Posterior cingulate gyrus (tissue), 11 donors: ENCODE measurements at regions not wholly inside any gene's neighbourhood (a gene's known extent, or its start where the extent isn't known, plus 50 kb on each side); places are given as distances from the start of the nearest gene placed in this dataset.
A peak's percentile ranks its signal among the peaks of the same experiment; 100 is the strongest.
"Not testable (repeated sequence)": the region's sequence is repeated elsewhere in the genome, so short reads cannot be mapped to it uniquely, and the experiment has no call there.

Source experiments
- DNase-seq, 10 donors: peaks; one replicate each; pipeline versions ENCODE4 v3.0.0 to v3.0.0-alpha.2; 2020 to 2021; ENCODE audit warnings: mixed read lengths in 3 of 10
- intact Hi-C: fragments of 100-400 bp; cut with DNase I; formaldehyde crosslinking; loops from one replicate; pipeline ENCODE4 v1.15.1; 2023

DNA sequence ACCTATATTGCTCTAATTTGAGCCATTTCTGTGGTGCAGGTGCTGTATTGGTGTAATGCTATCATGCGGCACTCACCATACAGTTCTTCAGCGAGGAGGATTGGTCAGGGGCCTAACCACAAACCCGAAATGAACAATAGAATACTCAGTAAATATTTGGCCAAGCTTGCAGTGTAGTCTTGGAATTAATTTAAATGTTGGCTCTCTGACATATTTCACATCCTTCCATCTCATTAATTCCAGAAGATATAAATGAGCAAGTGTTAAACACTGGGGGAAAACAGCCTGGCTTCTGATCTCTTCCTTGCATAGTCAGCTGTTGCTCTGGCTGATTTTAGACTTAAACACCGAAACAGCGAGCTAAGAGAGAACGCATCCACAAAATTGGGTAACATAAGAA is 663.1 kb upstream of the GHITM start:
- intact Hi-C loops, result no loop called here
- no peak for DNase-seq

DNA sequence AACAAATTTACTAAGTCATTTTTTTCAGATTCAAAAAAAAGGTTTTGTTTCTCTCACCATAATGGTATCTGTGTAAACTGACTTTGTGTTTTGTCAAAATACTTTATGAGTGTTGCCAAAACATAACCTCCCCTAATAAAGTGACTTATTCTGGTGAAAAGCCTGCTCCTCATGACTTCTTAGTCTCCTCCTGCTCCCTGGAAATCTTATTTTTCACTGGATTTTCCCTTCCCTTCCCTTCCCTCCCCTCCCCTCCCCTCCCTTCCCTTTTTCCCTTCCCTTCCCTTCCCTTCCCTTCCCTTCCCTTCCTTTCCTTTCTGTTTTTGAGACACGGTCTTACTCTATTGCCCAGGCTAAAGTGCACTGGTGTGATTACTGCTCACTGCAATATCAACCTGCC is 650.1 kb upstream of the GHITM start:
- intact Hi-C loops, result no loop called here
- no peak for DNase-seq

GRCh38 chr10:83492004-83492403 is 647.3 kb upstream of the GHITM start:
- intact Hi-C loops, result no loop called here
- DNase-seq, result no peak

- intact Hi-C loops, result no loop called here
- DNase-seq, result no peak
Observed at GRCh38 chr10:83512681-83513080, 626.6 kb upstream of the GHITM start.

DNA sequence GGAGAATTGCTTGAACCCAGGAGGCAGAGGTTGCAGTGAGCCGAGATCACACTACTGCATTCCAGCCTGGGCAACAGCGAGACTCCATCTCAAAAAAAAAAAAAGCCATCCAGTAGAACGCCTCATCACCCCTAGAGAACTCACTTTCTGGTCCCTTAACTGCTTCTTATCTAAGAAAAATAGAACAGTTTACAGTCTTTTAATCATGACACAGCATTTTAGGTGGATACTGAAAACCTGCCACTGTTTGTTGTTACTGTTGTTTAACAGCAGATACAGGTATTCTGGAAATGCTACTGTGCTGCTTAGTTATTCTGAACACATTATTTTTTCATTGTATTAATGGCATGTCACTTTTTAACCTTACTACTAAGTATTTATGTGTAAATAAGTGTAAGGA is 624.3 kb upstream of the GHITM start:
- no peak for DNase-seq
- intact Hi-C loops, result no loop called here

- intact Hi-C loops, result no loop called here
- no peak for DNase-seq
Observed at GRCh38 chr10:83516788-83517187, 622.5 kb upstream of the GHITM start.

DNA sequence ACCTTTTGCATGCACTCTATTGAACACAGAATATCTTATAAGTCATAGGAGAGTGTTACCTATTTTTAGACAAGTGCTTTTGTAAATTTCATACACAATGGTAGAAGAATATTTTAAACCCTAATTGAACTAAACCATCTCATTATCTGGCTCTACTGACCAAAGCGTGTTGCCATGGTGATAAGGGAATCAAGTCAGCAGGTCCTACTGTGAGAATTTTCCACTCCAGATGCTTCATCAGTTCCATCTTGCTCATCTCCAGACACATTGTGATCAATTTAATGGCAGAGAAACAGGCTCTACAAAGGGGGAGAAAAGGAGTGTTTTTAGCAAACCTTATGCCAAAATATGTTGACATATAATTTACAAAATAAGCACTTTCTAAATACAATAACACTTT is 621.9 kb upstream of the GHITM start:
- intact Hi-C loops, result no loop called here

GRCh38 chr10:83518779-83519178 is 620.5 kb upstream of the GHITM start:
- intact Hi-C loops, result no loop called here
- no peak for DNase-seq

More for the DNA sequence above, 621.9 kb upstream of the GHITM start:
- no peak for DNase-seq

- peak in 1 of 10 donors; percentile 50 for DNase-seq
Observed at GRCh38 chr10:83520386-83520785, 618.9 kb upstream of the GHITM start.

DNA sequence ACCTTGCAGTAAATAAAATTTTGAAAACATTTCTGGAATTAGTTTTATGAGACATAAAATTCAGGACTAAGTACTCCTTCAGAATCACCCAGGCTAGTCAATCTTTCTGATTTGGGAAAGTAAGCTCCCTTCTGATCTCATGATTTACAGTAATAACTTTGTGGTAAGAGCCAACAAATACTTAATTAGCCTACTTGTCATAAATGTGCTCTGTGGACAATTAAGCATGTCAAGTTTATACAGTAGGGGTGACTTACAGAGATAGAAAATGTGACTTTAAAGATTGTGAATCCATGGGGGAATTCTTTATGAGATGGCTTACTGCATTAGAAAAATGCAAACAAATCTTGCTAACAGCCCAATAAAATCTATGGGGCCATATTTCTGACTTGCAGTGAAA is 616.9 kb upstream of the GHITM start:
- intact Hi-C loops, result no loop called here

More at GRCh38 chr10:83520386-83520785, 618.9 kb upstream of the GHITM start:
- intact Hi-C loops, result not testable (repeated sequence)

DNA sequence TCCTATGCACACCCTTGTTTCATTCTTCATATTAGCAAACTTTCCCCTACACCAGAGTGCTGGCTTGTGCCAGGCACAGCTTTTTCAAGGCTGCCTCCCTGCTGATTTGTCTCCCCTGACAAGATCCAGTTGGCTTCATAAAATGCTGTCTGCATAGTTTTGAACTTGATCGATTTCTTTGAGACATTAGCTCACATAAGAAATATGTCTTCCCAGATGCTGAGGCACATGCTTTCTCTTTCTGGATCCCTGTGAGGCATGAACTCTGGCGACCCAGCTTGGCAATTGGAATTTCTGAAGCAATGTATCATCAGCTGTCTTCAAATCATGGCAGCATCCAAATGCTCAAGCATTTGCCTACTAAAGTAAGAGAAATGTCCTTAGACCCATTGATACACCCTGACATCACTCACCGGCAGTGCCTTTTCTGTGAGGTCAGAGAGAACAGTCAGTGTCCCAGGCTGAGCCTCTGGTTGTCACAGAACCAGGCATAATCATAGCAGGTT is 616.4 kb upstream of the GHITM start:
- intact Hi-C loops, result no loop called here
- no peak for DNase-seq

More for the DNA sequence above, 616.9 kb upstream of the GHITM start:
- DNase-seq, result no peak

DNA sequence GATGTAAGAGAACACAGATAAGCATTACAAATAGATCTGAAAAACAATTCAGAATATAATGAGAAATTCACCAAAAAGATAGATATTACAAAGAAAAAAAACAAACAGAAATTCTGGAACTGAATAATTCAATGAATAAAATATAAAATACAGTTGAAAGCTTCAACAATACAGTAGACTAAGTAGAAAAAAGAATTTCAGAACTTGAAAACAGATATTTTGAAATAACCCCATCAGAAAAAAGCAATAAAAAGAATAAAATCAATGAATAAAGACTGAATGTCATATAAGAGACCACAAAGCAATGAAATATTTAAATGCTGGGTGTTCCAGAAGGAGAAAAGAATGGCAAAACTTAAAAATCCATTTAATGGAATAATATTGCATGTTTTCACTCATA is 611.4 kb upstream of the GHITM start:
- intact Hi-C loops, result no loop called here

DNA sequence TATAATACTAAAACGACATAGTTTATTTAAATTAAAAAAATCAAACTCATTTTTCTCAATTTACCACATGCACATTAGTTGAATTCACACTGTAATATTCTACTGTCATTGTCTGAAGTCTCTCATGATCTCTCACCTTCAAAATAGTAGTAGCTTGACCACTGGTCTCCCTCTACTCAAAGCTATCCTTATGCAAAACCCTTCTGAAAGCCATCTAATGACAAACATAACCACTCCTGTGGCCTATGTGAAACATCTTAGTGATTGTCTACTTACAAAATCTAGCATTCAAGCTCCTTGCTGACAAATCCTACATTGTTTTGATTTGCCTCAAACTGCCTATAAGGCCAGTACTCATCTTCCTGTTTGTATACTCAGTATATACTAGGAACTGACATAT is 606.0 kb upstream of the GHITM start:
- DNase-seq, result no peak
- intact Hi-C loops, result no loop called here

More for the DNA sequence above, 611.4 kb upstream of the GHITM start:
- DNase-seq, result no peak

GRCh38 chr10:83536426-83536825 is 602.9 kb upstream of the GHITM start:
- intact Hi-C loops, result no loop called here

DNA sequence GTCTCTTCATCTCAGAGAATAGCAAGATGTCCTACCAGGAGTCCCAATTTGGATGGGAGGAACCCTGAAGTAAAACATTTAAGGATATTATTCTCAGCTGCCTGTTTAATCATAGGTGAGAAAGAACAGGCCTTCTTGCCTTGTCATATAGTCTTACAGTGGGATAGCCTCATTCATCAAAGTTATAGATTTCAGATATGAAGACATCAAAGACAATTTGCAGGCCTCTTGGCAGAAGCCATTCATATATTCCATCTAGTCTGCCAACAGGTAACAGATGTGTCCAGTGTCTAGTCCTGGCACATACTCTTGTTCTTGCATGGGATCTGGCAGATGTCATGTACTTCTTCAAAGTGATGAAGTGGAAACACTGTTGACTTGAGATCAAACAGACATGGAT is 601.3 kb upstream of the GHITM start:
- no peak for DNase-seq
- intact Hi-C loops, result no loop called here

More at GRCh38 chr10:83536426-83536825, 602.9 kb upstream of the GHITM start:
- DNase-seq, result no peak

DNA sequence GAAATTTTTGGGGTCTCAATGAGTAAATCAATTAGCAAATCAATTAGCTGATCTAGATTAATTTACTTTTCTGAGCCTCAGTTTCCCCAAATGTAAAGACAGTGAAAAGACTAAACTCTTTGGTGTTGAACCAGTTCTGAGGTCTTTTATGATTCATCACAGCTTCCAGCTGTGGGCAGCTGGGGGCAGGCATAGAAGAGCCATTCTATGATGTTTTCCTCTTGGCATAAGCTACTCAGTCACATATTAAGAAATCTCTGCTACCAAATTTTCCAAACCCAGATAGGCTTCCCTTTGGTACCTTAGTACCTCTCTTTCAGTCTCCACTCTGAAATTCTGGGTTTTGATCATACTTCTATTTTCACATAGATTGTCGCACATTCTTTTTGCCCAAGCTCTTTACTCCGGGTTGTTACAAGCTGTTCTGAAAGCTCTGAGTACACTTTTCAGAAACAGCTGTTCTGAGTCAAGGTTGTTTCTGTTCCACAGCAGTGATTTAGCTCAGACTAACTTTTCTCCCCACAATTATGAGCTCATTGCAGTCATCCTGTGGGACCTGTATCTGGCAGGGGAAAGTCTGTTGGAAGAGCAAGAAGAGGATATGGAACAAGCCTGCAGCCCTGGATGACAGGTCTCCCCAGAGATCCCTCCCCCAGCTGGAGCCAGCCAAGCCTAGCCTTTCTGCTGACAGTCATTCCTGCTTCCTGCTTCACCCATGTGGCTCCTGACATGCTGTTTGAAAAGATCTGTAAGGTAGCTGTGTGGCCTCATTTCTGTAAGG is 599.6 kb upstream of the GHITM start:
- peak in 8 of 10 donors; percentile 41 to 92 (median 68) for DNase-seq
- intact Hi-C loops, result no loop called here

DNA sequence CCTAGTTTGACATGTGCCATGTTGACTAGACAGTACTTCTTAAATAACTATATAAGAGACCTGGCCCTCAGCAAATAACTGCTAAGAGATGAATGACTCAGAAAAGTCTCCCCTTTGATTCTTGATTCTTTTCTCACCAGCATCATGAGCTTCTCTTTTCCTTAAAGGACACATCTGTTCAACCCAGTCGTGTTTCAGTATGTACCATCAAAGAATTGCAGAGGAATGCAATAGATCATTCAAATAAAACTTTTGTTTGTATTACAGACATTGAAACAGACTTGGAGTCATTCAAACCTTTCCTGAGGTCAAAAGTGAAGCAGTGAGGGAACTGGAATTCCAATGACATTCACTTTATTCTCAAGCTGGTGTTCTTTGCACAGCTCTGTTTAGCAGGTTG is 598.3 kb upstream of the GHITM start:
- DNase-seq, result no peak
- intact Hi-C loops, result no loop called here

DNA sequence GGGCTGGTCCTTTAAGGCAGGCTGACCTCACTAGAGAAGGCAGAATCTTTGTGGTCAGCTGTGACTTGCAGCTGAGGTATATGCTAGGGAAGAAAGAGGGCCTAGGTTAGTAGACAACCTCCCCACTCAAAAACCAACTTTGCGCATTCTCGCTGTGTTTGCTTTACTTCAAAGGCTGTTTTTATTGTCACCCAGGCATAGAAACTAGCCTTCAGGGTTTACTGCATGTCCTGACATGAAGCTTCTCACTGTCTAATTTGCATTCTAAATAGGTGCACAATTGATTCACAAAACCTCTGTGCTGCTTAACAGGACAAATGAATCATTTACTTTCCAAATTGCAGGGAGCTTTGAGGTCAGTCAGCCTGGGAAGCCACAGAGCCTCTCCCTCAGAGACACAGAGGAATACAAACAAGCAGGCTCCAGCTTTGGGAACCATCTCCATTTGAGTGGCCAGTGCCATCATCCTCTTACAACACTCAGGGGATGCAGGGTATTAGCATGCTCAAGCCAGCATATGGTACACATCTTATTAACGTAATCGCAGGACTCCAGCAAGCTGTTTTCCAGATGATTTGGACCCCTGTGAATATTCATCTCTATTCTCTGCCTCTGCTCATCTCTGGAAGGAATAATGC is 596.4 kb upstream of the GHITM start:
- intact Hi-C loops, result no loop called here
- DNase-seq, result no peak

GRCh38 chr10:83543691-83544462 is 595.4 kb upstream of the GHITM start:
- no peak for DNase-seq
- intact Hi-C loops, result no loop called here

GRCh38 chr10:83545901-83546391 is 593.4 kb upstream of the GHITM start:
- intact Hi-C loops, result no loop called here
- DNase-seq, result no peak

DNA sequence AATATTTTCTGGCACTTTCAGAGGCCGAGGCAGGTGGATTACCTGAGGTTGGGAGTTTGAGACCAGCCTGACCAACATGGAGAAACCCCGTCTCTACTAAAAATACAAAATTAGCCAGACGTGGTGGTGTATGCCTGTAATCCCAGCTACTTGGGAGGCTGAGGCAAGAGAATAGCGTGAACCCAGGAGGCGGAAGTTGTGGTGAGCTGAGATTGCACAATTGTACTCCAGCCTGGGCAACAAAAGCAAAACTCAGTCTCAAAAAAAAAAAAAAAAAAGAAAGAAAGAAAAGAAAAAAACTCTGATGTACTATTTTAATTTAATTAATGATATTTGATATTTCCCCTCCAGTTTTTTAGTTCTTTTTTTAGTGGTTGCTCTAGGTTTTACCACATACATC is 588.1 kb upstream of the GHITM start:
- DNase-seq, intact Hi-C loops: not testable (repeated sequence)
